ENCODE measurements at regions not wholly inside any gene's neighbourhood (a gene's known extent, or its start where the extent isn't known, plus 50 kb on each side); places are given as distances from the start of the nearest gene placed in this dataset.
"Not testable (repeated sequence)": the region's sequence is repeated elsewhere in the genome, so short reads cannot be mapped to it uniquely, and the experiment has no call there.

DNA sequence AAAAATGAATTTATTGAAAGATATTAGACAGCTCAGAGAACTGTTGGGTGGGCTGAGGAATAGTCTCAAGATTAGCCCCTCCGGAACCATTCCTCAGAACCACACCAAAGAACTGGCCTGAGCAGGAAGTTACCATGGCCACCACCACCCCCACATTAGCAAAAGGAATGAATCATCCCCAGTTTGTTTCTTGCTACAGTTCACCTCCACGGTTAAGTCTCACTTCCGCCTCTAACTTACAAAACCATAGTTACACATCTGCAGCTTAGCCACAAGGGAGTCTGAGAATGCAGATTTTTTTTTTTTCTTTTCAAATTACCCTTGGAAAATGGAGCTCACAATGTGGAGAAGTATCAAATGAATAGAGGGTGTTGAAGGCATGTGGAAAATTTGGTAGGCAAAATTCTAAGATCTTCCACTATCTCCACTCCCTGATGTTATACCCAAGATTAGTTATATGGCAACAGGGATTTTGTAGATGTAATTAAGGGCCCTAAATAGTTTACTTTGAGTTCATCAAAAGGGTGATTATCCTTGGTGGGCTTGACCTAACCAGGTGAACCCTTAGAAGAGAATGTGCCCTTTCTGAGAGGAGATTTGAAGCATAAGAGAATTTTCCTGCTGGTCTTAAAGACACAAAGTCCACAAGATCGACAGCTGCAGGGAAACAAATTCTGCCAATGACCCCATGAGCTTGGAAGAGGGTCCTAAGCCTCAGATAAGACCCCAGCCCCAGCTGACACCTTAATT, 129.8 kb upstream of the KRR1 start:
- no peak for DNase-seq (ENCODE audit: low read depth)

DNA sequence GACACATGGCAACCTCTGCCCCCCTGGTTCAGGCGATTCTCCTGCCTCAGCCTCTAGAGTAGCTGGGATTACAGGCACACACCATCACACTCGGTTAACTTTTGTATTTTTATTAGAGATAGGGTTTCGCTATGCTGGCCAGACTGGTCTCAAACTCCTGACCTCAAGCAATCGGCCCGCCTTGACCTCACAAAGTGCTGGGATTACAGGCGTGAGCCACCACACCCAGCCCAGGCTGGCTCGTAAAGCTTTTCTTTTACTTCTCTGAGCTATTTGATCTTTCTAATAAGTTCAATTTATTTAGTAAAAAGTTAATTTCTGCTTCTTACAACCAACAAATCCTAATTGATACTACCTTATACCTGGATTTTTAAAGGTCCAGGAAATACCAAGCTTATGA, 127.4 kb upstream of the KRR1 start:
- DNase-seq (ENCODE audit: low read depth) = no peak

DNA sequence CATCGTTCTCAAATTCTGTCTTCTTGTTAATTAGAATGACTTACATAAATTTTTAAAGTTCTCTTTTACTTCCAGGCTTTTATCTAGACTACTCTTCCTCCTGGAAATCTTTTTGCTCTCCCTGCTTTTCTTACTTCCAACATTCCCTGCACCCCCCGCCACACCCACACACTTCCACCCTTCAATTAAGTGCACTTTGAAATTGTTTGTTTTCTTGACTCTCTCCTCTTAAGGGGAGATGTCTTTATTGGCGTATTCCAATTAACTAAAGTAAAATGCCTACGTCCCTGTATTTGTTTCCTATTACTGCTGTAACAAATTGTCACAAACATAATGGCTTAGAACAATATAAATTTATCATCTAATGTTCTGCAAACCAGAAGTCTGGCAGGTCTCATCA, 125.2 kb upstream of the KRR1 start:
- no peak for DNase-seq (ENCODE audit: low read depth)

DNA sequence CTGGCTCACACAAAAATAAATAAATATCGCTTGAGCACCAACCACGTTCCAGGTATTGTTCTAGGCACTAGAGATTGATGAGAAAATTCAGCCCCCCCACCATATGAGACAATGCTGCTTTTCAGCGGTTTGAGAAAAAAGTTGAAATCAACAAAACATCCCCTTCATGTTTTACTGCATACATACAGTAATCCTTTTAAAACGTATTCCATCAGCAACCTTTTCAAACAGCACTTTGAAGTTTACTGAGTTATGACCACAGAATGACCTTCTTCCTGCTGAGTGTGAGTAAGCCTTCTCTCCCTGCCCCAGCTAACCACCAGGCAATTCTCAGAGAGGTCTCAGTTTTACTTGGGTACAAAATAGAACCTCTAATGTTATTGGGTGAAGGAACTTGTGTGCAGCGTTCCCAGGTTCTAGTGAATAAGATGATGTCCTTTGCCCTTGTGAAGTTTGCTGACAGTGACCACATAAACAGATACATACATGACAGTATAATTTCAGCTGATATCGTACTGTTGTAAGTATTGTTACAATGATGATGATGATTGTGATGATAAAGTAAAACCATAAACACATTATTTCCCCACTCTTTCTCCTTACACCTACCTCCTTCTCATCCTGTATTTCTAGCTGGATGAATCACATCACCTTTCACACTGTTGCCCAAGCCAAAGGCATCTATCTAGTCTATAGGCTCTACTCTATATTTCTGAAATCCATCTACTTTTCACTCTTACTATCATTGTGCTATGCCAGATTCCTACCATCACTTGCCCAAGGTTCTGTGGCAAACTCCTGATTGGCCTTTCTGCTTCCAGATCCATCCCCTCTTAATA, 124.4 kb upstream of the KRR1 start:
- no peak for DNase-seq (ENCODE audit: low read depth)

DNA sequence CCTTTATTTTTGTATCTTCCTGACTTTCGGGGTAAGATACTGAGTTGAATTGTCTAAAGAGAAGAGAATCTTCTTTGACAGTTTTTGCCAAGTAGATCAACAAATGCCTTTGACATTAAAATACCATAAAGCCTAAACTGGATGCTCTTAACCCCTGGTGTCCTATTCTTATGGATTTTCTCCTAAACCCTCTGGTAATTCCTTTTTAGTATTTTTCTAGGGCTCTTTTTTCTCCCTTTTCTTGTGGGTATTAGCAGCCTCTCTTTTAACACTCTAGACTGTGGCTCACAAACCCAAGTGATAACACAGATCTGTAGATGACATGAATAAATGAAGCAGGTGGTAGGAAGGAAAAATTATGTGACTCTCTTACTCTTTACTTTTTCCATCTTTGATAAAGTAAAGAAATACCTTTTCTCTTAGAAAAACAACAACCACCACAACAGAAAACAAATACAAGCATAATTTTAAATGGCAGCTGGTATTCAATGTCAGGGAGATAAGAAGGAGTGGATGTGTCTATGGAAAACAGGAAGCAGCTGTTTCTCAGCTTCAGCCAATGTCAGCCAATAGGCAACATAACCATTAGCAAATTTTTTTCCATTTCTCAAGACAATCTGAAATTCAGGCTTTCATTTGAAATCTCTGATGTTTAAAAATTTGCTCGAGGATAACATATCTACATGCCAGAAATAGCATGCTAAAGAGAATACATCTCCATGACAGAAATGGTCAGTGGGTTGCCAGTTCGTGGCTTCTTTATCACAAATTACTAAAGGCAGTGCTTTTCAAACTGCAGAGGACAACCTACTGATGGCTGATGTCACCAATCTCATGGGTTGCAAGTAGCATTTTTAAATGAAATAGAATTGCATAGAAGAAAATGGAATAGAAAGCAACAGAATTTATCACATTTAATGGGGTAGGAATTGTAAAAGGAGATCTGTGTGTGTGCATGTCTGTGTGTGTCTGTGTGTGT, 123.1 kb upstream of the KRR1 start:
- no peak for DNase-seq (ENCODE audit: low read depth)

DNA sequence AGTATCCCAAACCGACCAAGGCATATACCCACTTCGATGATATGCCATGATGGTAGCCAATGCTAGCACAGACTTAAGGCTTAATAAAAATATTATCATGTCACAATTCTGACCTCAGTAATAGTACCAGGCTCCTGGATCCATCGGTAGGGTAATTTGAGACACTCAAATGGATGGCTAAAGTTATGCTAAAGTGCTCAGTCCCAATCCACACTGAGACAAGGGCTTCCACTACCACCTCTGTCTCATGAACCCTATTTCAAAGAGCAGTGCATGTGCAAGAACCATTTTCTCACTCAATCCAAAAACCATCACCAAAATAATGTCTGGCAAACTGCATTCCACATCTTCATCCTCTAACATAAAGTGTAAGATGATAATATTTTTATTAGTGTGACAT, 122.4 kb upstream of the KRR1 start:
- no peak for DNase-seq (ENCODE audit: low read depth)

DNA sequence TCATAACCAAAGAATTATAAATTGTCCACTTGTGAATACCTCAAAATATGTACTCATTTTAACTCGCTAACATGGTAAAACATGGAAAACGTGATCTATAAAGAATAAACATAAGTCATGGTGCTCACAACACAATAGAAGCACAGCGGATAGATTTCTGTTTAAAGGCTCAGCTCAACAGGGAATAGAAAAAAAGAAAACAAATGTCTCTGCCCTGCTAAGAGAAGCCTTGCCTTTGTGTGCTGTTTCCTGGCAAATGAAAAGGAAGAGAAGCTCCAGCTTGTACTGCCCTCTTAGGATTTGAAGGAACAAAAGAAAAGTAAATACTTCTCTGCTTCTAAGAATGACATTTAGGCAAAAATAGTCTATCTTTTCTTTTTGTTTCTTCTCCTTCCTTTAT, 121.0 kb upstream of the KRR1 start:
- DNase-seq (ENCODE audit: low read depth) = no peak

DNA sequence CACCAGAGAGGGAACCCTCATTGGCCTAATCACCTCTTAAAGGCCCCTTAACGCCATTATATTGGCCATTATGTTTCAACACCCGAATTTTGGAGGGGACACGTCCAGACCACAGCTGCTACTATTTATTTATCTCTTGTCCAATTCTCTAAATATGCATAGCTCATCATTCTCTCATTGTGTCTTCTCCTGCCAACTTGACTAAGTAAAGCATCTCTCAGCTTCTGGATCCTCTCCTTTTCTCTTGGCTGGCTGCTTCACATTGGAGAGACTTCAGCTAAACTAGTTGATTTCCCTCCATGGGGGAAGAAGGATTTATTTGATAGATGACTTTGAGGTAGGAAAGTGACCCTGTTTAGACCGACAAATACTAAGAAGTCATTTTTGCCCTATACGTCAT, 120.4 kb upstream of the KRR1 start:
- DNase-seq (ENCODE audit: low read depth) = no peak

DNA sequence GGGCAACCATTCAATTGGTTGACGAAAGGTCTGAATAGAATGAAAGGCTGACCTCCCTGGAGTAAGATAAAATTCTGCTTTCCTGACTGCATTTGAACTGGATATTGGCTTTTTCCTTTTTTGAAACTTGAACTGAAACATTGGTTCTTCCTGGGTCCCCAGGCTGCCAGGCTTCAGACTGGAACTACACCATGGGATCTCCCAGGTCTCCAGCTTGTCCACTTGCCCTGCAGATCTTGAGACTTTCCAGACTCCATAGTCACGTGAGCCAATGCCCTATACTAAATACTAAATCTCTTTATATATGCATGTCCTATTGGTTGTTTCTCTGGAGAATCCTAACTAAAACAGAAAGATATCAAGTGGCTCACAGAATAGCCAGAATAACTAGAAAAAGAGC, 118.7 kb upstream of the KRR1 start:
- no peak for DNase-seq (ENCODE audit: low read depth)

DNA sequence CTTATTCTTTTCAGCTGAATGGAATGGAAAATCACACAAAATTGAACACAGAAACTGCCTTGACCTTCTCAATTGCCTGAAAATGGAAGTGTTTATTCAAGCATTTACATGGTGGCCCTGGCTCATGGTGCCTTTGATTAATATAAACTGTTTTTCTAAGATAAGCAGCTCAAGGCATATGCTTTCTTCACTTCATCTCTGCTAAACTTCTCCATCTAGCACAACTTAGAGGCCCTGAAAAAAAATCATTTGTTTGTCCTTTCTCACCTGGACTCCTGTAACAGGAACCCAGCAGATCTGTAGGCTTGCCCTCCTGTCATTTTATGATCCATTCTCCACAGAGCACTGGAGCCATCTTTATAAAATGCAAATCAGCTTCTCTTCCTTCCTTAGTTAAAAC, 117.5 kb upstream of the KRR1 start:
- no peak for DNase-seq (ENCODE audit: low read depth)

DNA sequence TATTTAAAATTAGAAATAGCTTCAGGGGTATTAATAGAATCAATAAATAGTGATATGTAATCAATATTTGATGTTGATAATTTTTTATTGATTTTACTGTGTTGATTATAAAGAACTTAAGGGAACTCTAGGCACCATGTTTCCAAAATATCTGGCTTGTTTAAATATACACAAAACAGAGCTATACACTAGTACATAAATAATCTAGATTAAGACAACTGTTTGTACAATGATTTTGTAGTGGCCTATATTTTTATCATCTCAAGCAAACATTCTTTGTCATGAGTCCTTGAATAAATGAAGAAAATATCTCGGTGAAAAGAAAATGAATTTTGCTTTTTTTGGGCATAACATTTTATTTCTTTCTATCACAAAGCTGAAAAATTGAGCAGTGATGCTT, 117.1 kb upstream of the KRR1 start:
- no peak for DNase-seq (ENCODE audit: low read depth)

DNA sequence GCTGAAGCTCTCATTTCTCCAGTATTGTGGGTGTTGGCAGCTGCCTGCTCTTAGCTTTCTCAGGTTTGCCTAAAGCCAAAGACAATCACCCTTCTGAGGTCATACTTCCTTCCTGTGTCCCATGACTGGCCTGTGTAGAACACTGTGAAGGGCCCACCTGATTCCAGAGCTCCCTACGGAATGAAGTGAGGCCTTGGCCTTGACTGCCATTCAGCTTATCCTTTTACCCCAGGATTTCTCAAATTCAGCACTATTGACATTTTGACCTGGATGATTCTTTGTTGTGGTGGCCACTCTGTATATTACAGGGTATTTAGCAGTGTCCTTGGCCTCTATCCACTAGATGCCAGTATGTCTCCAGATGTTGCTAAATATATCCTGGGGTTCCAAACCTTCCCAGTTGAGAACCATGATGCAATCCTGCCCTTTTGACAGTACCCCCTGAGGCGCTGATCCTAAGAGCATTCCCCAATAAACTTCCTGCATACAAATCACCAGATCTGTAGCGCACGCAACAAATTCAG, 112.3 kb upstream of the KRR1 start:
- no peak for DNase-seq (ENCODE audit: low read depth)

DNA sequence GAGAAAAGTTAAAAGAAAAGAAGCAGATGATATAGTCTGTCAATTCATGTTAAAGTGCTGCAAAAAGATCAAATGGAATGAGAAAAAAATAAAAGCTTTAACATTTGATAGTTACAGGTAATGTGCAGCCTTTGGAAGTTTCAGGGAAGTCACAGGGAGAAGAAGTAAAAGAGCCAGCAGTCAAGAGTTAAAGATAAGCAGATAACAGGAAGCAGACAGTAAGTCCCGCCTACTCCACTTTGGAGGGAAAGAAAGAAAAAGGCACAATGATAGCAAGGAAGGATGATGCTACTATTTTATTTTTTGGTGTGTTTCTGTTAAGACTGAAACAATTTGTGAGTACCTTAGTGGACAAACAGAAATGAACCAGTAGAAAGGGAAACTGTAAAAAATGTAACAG, 111.1 kb upstream of the KRR1 start:
- DNase-seq (ENCODE audit: low read depth) = no peak

DNA sequence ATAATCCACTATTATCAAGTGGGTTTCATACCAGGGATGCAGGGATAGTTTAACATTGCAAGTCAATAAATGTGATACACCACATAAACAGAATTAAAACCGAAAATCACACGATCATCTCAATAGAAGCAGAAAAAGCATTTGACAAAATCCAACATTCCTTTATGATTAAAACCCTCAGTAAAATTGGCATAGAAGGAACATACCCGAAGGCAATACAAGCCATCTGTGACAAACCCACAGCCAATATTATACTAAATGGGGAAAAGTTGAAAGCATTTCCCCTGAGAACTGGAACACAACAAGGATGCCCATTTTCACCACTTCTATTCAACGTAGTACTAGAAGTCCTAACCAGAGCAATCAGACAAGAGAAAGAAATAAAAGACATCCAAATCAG, 103.0 kb upstream of the KRR1 start:
- DNase-seq (ENCODE audit: low read depth) = not testable (repeated sequence)

DNA sequence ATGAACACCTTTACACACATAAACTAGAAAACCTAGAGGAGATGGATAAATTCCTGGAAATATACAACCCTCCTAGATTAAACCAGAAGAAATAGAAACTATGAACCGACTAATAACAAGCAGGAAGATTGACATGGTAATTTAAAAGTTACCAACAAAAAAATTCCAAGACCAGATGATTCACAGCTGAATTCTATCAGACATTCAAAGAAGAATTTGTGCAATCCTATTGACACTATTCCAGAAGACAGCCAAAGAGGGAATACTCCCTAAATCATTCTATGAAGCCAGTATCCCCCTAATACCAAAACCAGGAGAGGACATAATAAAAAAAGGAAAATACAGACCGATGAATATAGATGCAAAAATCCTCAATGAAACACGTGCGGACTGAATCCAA, 102.6 kb upstream of the KRR1 start:
- DNase-seq (ENCODE audit: low read depth) = no peak

DNA sequence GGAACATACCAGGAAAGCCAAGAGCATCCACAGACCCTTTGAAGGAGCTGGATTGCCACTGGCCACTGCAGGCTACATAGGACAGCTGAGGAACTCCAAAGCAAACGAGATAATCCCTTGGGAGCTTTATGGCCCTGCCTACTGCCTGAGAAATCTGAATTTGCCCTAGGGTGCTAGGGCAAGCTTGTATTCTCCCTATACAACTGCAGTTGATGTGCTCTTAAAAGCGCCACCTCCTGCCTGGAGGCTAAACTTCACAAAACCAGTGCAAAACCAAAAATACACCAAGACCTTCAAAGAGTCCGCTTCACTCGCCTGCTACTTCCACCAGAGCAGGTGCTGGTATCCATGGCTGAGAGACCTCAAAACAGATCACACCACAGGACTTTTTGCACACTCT, 99.6 kb upstream of the KRR1 start:
- DNase-seq (ENCODE audit: low read depth) = no peak

DNA sequence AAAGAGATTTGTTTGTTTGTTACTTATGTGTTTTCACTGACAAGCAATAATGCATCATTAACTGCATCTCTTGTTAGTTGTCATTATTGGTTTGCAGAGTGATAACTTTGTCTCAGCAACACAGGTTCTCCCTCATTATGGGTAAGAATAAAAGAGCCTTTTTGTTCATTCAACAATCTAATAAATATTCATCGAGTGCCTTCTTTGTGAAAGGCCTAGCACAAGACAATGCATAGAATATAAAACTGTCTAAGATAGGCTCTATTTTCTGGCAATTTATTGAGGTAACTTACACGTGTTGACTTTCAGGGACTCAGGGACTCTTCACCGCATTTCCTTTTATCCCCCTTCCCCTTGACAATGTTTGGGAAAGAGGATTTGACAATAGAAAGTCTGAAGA, 95.5 kb upstream of the KRR1 start:
- DNase-seq (ENCODE audit: low read depth) = no peak

DNA sequence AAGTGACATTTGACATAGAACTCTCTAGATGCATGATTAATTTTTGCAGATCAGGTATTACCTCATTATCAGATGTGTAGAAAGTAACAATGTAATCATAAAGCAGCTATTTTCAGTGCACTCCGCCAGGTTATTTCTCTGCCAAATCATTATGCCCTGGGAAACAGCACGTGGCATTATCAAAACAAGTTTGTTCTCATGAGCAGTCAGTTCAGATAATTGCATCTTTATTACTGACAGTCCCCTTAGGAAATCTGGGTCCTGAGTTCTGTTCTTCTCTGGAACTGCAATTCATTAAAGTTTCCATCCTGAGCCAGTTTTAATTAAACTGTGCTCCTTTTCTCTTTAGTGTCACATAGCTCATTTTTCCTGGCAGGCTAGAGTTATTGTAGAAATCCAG, 94.7 kb upstream of the KRR1 start:
- no peak for DNase-seq (ENCODE audit: low read depth)

DNA sequence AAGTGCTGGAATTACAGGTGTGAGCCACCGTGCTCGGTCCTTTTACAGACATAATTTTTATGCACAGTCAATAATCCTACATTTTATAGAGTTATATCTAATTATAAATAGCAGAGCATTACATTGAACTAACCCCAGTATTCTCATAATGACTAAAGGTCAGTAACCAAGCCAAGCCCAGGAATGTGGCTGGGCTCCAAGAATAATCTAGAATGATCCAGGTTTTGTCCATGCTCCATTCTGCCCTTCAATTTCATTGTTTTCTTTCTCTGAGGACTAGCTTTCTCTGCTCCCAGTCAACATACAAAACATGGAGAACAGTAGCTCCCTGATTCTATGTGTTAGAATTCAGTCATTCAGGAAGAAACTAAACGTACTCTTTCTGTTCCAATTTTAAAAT, 92.1 kb upstream of the KRR1 start:
- DNase-seq (ENCODE audit: low read depth) = no peak

DNA sequence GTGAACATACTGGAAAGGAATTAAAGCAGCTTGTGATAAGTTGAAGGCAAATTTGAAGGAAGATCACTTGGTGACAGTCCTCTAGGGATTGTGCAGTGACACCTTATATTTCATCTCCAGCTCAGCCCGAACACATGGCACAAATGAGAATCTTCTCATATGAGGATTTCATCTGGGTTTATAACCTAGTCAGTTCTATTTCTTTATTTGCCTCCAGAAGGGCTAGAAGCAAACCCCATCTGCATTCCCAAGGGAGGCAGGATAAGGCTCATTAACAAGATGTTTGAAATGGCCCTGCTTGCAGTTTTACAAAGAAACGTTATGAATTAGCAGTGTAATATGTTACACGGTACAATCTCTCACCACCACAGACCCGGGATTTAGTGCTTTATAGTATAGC, 90.7 kb upstream of the KRR1 start:
- DNase-seq (ENCODE audit: low read depth) = no peak

DNA sequence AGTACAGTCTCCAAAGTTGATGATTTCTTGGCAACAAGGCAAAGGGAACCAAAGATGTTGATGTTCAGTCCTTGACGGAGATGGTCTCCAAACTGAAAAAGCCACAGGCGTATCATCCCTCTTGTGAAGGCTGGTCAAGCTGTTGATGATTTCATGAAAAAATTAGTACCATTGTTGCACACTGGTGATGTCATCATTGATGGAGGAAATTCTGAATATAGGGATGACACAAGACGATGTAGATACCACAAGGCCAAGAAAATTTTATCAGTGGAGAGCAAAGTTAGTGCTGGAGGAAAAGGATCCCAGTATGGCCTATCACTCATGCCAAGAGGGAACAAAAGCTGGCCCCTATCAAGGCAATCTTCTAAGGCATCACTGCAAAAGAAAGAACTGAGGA, 88.7 kb upstream of the KRR1 start:
- DNase-seq (ENCODE audit: low read depth) = no peak

DNA sequence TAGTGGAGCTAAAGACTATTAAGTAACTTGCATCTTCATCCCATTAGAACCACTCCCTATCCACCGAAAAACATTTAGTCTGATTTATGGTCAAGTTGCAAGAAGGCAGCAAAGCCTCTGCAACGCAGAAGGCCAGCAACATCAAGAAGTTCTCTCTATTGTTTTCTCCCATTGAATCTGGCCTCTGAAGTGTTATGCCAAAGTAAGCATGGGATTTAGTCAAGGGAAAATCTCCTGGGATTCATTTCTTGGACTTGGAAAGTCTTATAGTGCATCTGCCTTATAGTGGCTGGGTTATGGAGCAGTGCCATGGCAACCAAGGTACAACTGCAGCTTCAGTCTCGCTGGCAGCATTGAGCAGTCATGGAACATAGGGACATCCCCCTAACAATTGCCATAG, 87.7 kb upstream of the KRR1 start:
- no peak for DNase-seq (ENCODE audit: low read depth)

Measured in CMK (cell line).